HG03378 (cell line): ENCODE measurements at regions not wholly inside any gene's neighbourhood (a gene's known extent, or its start where the extent isn't known, plus 50 kb on each side); places are given as distances from the start of the nearest gene placed in this dataset.
"Not testable (repeated sequence)": the region's sequence is repeated elsewhere in the genome, so short reads cannot be mapped to it uniquely, and the experiment has no call there.

Source experiments
- ATAC-seq: cut with Tn5 transposase; IDR thresholded peaks from one replicate; pipeline ENCODE4 v1.9.1; 2021; ENCODE audit warnings: mild to moderate bottlenecking, moderate library complexity; ENCODE audit not compliant: unreplicated experiment

GRCh38 chr9:32884482-32884881 is 101.1 kb downstream of the TMEM215 start:
- ATAC-seq = no peak

GRCh38 chr9:32886021-32886420 is 102.7 kb downstream of the TMEM215 start:
- ATAC-seq = no peak

DNA sequence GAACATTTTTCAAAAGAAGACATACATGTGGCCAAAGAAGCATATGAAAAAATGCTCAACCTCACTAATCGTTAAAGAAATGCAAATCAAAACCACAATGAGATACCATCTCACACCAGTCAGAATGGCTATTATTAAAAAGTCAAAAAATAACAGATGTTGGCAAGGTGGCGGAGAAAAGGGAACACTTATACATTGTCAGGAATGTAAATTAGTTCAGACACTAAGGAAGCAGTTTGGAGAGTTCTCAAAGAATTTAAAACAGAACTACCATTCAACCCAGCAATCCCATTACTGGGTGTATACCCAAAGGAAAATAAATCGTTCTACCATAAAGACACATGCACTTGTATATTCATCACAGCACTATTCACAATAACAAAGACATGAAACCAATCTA is 106.9 kb downstream of the APTX start:
- ATAC-seq = not testable (repeated sequence)

- ATAC-seq = no peak
Observed at GRCh38 chr9:32899181-32899580, 102.2 kb downstream of the APTX start.

- ATAC-seq = no peak
Observed at GRCh38 chr9:32899761-32900160, 101.7 kb downstream of the APTX start.

DNA sequence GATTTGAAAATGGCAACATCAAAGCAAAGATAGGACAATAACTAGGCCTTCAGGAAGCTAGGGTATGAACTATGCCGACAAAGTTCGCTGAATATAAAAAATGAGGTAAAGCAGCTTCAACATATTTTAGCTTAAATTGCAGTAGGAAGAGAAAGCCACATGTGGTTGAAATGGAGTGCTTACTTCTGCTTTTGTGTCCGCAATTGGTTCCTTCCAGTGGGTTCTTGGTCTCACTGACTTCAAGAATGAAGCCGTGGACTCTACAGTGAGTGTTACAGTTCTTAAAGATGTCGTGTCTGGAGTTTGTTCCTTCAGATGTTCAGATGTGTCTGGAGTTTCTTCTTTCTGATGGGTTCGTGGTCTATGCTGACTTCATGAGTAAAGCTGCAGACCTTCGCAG is 95.2 kb downstream of the APTX start:
- ATAC-seq = peak; percentile 97

DNA sequence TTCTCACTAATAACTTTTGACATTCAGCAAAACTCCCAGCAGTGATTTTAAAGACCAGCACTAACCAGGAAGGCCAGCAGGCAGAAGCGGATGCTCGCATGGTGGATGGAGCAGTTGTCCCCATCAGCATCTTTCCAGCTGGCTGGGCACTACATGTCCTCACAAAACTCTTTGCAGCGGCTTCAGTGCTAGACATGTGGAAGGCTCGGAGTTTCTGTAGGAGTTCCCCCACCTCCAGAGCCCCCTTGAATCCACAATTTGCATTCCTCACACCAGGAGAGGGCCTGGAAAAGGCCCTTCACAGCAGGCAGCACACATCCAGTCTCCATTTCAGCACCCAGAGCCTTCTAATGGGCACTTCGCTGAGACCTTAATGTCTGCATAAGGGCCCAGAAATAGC is 85.6 kb downstream of the APTX start:
- ATAC-seq = no peak

- no peak for ATAC-seq
Observed at GRCh38 chr9:32918628-32919027, 82.8 kb downstream of the APTX start.
